ENCODE measurements at regions not wholly inside any gene's neighbourhood (a gene's known extent, or its start where the extent isn't known, plus 50 kb on each side); places are given as distances from the start of the nearest gene placed in this dataset.
"Not testable (repeated sequence)": the region's sequence is repeated elsewhere in the genome, so short reads cannot be mapped to it uniquely, and the experiment has no call there.

DNA sequence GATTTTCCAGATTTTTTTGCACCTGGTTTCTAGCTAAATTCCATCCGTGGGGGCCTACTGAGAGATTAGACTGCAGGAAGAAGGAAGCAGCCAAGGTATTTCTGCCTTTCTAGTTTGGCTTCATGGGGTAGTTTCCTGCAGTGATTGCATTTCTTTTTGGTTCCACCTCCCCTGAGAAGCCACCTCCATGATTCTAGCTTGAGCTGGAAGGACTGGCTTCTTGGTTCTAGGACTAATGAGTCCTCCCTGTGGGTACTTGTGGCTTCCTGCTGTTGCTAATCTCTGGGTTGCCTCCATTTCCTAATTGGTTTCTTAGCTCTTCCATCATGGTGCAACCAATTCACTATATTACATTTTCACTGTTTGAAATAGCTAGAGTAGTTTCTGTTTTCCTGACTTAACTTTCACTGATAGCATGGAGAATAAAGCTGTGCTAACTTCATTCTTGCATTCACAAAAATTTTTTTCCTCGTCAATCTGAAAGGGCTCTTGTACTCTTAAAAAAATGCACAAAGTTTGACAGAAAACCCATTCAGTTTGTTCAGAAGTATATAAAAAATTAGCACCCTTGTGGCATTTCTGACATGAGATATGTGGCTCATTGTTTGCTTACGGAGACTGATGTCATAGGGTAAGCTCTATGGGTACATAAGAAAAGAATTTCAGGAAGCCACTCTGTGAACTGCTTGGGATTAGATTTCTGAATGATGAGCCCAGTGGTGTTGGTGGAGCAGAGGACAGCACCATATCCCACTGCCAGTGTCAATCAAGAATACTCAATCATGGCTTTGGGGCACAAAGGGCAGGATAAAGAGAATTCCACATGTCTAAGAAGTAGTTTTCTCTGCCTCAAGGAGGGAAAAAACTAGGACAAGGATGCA is 242.8 kb upstream of the RBMS1 start:
- no peak for DNase-seq

DNA sequence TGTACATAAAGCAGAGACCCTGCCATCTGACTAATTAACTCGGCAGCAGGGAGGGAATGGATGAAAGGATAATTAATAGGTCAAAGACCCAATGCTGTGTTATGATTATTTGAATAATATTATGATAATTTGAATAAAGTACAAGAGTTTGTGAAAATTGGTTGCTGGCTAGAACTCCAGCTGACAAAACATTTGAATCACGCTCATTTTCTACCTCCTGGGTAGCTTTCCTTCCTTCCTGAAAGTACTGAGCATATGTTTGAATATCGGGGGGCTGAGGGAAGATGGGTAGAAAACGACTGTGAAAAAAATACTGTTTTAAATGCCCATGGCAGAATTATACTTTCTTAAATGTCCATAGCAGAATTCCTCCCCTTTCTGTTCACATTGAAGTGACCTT is 243.6 kb upstream of the RBMS1 start:
- DNase-seq, result no peak

DNA sequence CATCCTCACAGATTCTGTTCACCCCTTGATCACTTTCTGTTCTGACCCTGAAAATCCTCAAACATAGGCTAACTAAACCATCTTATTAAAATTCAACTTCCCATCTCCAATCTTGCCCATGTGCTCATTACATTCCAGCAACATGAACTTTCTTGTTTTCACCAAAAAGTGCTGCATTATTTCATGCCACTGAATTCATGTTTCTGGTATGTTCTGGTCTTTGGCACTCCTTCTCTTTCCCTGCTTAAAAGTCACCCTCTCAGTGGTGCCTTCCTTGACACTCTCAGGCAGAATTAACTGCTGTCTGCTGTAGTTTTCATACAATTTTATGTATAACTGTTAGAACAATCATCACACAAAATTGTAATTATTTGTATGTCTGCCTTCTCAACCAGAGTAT is 247.7 kb upstream of the RBMS1 start:
- no peak for DNase-seq

DNA sequence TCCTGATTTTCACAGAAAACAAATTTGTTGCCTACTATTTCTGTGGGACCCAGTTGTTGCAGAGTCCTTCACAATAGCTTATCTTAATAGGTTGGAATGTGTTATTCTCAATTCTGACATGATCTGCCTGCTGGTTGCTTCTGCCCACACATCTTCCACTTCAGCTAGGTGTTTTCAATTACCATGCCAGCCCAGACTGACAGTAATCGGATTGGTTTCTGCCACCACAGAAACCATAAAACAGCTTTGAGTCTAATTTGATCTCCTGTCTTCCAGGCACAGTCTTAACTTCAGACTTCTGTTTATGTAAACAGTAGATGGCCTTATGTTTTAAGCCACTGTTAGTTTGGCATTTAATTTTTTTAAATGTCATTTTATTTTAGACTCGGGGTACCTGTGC is 248.2 kb upstream of the RBMS1 start:
- no peak for DNase-seq

DNA sequence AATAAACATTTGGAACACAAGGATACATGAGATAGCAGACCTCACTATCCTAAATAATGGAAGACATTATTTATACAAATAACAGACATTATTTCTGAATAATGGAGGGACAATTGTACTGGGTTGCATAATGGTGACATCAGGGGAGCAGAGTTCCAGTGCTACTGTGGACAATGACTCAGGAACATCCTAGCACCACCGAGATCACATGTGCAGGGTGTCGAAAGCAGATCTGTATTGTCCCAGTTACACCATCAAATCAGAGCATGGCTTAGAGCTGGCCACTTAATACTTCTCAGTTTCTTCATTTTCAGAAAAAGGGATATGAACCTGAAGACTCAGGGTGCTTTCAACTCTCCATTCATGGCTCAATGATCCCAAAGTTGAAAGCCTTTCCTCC is 249.1 kb upstream of the RBMS1 start:
- no peak for DNase-seq

DNA sequence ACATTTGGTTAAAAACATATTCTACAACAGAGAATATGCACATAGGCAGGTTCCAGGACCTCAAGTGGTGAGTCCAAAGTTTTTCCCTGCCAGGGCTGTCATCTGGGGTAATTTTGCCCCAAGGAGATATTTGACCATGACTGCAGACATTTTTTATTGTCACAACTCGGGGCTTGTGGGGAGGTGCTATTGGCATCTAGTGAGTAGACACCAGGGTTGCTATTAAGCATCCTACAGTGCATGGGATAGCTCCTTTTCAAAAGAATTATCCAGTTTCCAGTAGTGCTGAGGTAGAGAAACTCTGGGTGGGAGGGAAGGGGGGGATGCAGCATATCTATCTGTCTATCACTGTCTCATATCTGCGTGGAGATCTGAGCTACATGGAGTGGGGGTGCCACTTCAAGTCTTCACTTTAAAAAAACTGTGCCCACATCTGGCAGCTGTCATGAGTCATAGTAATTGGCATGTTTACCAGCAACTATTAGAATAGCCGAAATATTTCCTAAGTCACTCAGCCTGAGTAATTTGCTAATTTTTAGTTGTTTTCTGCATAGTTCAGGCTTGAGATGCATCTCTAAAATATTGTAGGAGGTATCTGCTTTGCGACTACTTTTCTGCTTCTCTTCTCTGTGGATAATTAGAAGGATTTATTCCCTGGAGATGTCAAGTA is 254.0 kb upstream of the RBMS1 start:
- DNase-seq, result no peak

DNA sequence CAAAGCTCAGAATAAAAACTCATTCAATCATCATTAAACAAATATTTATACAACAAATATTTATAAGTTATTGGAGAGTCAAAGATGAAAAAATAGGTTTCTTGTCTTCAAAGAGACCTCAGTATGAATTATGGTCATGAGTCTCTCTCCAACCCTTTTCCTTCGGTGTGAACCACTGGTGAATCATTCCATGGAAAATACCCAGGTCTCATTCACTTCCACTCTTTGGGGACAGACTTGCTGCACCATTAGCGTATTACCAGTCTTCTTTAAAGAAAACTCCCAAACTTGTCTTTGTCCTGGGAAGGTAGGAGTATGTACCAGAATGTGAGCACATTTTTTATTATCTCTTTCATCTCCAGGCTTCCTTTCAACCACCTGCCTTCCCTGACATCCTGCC is 257.4 kb upstream of the RBMS1 start:
- no peak for DNase-seq

DNA sequence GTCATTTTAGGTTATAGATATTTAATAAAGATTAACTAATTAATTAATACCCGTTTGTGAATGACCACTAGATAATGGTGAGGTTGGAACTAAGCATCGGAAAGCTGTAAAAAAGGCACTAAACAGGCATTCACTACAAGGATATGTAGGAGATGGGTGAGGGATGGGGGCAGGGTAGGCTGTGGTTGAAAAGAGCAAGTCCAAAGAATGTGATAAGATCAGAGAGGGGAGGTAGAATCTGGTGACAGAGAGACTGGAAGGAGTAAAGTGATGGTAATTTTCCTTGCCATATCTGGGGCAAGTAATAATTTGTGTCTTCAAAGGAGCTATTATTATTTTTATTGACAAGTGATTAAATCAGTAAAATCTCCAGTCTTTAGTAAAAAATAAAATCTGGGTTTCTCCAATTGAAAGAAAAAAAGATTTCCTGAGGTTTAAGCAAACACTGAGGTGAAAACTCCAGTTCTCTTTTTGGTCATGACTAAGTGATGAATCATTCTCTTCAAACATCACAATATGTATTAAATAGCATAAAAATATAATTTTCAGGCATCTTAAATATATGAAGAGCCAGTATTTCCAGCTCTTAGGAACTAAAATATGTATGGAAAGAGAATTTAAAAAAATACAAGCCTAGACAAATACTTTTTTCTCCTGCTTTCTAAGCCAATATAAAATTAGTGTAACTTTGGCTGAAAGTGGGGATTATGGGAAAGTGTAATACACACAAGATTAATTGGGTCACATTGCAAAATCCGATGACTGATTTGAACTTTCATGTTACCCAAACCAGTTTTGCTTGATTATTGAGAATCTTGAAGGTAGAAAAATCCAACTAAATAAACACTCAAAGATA is 259.1 kb upstream of the RBMS1 start:
- DNase-seq, result no peak

DNA sequence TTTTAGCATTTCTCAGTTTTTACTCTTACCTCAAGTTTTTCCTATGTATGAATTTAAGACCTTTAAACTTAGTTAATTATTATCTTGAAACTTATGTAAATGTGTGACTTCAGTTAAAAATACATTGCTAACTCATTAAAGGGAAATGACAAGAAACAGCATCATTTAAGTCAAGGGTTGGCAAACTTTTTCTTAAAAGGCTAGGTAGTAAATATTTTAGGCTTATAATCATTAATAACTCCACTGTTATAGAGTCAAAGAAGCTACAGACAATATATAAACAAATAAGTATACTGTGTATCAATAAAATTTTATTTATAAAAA is 259.7 kb upstream of the RBMS1 start:
- no peak for DNase-seq

DNA sequence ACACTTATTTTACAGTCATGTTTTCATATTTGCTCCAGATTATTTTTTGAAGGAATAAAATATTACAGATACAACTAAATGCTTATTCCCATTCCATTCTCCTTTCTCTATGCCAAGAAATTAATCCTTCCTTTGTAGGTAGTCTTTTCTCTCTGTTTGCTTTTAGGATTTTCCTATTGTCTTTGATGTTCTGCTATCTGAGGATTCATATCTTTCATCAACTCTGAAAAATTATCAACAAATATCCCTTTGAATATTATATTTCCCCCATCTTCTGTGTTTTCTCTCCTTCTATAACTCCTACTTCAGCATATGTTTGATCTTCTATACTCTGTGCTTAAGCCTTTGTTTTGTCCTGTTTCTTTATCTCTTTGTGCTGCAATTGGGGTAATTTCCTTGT is 260.4 kb upstream of the RBMS1 start:
- DNase-seq, result no peak

DNA sequence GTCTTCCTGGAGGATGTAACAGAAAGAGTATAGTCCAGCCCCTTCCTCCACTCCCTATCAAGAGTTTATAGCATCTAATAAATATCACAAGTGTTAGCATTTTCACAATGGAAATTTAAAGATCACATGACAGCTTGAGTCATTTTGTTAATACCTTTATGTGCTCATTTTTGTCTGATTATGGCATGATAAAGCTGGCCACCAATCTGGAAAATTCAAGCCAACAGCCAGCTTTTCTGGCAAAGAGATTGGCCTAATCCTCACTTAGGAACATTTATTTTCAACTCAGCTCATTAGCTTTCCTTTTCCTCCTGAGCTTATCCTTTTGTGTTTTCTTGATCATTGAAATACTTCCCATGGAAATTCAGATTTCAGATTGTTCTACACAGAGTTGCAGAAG is 262.9 kb upstream of the RBMS1 start:
- no peak for DNase-seq

DNA sequence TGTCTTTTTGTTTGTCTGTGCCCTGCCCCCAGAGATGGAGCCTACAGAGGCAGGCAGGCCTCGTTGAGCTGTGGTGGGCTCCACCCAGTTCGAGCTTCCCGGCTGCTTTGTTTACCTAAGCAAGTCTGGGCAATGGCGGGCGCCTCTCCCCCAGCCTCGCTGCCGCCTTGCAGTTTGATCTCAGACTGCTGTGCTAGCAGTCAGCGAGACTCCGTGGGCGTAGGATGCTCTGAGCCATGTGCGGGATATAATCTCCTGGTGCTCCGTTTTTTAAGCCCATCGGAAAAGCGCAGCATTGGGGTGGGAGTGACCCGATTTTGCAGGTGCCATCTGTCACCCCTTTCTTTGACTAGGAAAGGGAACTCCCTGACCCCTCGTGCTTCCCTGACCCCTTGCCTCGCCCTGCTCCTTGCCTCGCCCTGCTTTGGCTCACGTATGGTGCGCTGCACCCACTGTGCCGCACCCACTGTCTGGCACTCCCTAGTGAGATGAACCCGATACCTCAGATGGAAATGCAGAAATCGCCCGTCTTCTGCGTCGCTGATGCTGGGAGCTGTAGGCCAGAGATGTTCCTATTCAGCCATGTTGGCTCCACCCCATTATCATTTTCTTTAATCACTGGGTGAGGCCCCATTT is 269.0 kb upstream of the RBMS1 start:
- DNase-seq, result not testable (repeated sequence)

DNA sequence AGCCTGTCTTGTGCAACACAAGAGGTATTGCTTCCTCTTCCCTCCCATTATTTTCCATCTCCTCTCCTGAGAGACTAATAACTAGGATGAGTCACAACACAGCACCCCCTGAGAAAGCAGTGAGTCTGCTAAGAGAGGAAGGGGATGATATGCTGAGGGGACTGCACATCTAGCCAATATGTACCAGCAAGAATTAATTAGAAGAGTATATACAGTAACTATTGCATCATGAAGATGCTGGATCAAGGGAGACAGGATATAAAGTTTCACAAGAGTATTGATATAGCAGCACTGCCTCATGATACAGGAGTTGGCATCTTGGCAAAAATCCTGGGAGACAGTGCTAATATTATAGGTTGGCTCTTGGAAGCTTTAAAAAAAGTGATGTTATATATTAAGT is 289.9 kb upstream of the RBMS1 start:
- no peak for DNase-seq

DNA sequence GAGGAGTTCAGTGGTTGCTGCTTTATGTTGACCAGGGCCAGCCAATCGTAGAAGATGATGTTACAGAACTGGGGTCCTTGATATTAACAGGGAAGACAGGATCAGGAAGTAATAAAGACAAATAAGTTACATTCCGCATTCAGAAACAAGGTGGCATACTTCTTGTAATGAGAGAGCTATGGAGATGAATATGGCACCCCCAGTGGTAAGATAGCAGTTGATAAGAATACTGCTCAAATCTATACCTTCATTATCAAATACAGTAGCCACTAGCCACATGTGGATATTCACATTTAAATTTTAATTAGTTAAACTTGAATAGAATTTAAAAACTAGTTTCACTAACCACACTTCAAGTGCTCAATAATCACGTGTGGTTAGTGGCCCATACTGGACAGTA is 290.4 kb upstream of the RBMS1 start:
- no peak for DNase-seq

DNA sequence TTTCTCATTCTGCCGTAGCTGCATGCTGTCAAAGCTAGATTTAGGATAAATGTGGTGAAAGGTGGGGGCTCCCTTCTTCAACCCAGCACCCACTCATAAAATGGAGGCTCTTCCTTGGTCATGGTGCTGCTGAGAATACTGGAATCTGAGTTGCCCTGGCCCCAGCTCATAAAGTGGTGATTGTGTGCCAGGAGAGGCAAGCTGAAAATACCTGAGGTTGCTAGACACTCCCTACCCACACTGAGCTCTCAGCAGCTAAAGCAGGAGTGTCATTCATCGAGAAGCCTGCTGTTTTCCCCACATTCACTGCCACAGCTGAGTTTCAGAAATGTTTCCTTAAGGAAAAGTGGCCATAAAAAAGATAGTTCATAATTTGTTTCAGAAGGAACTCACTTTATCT is 297.1 kb upstream of the RBMS1 start:
- DNase-seq, result no peak

DNA sequence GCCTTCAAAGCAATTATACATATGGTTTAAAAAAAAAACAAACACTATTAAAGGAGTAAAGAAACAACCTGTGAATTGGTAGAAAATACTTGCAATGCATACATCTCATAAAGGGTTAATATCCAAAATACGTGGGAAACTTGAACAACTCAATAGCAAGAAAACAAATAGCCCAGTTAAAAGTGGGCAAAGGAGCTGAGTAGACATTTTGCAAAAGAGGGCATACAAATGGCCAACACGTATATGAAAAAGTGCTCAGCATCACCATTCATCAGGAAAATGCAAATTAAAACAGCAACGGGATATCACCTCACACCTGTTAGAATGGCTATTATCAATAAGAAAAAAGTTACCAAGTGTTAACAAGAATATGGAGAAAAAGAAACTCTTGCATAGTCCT is 298.3 kb upstream of the RBMS1 start:
- DNase-seq, result no peak

DNA sequence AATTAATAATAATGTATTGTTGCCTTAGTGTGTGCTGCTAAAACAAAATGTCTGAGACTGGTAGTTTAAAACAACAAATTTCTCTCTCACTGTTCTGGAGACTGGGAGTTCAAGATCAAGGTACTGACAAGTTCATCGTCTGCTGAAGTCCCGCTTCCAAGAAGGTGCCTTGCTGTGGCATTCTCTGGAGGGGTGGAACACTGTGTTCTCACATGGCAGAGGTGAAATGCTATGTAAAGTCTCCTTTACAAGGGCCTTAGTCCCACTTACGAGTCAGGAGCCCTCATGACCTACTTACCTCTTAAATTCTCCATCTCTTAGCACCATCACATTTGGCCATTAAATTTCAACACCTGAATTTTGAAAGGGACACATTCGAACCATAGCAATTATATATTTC is 299.2 kb upstream of the RBMS1 start:
- DNase-seq, result no peak

DNA sequence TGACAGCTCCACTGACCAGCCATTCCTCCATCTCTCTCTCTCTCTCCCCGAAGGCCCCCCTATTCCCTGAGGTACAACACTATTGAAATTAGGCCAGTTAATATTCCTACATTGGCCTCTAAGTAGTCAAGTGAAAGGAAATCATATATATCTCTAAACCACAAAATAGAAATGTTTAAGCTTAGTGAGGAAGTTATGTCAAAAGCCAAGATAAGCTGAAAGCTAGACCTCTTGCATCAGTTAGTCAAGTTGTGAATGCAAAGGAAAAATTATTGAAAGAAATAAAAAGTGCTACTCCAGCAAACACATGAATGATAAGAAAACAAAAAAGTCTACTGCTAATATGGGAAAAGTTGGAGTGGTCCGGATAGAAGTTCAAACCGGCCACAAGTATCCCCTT is 301.3 kb upstream of the RBMS1 start:
- no peak for DNase-seq

DNA sequence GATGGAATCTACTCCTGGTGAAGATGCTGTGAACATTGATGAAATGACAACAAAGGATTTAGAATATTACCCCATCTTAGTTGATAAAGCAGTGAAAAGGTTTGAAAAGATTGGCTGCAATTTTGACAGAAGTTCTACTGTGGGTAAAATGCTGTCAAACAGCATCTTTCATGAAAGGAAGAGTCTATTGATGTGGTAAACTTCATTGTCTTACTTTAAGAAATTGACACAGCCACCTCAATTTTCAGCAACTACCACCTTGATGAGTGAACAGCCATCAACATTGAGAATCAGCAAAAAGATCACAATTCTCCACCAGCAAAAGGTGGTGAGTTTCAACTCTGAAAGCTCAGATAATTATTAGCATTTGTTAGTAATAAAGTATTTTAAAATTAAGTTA is 310.3 kb upstream of the RBMS1 start:
- DNase-seq, result no peak

DNA sequence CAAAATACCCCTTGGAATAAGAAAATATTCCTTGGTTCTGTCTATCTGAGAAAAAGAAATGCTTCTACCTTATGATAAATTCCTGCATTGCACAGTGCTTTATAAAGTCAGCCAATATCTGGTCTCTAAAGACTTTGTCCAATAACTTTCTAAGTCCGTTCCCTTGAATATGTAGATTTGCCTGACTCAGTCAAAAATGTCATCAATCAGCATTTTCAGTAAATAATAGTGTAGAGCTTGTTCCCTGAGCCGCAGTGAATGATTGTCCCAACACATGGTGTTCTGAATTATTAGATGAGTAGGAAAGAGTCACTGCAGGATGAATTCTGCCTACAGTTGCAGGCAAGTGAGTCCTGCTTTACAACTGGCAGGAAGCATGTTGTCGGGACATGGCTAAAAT is 316.8 kb upstream of the RBMS1 start:
- no peak for DNase-seq

DNA sequence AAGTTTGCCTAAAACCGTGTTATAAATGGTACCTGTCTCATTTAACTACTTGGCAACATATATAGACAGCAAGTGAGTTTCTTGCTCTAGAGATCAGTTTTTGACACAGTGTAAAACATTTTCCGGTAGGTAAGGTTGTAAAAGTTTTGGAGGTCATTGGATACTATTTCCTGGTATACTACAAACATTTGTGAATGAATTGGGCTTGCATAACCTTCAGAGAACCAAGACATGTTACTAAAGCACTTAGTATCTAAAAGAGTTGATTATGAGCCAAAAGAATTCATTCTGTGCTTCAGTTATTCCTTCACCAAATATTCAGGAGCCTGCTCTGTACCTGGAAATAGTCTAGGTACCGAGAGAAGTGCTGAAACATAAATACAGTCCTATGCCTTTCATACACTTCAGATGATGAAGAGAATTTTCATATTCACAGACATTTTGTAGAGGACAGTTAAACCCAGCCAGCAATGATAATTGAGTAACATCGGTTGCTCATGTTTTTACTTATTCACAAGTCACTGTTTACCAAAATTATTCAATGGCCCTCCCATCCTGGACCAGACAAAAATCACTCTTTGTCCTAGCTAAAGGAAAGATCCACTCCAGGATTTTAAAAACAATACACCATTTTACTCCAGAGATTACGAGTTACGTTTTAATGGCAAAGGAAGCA is 319.4 kb upstream of the RBMS1 start:
- no peak for DNase-seq

DNA sequence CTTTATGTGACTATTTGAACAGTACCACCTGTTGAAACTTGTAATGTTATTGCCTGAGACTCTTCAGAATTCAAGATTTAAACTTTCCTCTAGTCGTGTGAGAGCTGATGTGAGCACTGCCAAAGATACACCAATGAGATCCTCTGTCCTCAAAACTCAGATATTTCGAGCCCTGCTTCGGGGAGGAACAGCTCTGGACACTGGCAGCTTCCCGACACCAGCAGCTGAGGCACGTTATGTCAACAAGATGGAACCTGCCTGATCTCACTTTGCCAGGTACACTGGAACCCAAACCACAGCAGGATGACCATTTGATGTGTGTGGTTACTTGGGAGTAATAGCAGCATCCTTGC is 319.9 kb upstream of the RBMS1 start:
- no peak for DNase-seq
